ENCODE measurements at regions not wholly inside any gene's neighbourhood (a gene's known extent, or its start where the extent isn't known, plus 50 kb on each side); places are given as distances from the start of the nearest gene placed in this dataset.
A peak's percentile ranks its signal among the peaks of the same experiment; 100 is the strongest.

GRCh38 chr20:60317401-60317800 lies 359.2 kb downstream of the CDH26 start:
- no peak overlapping the region for H3K27ac Mint-ChIP-seq
- peaks cover 4% of the 10 kb centered on the region for H3K9me3 Mint-ChIP-seq
- H3K36me3 Mint-ChIP-seq = no peaks in the 10 kb centered on the region
- no peak overlapping the region for H3K4me3 Mint-ChIP-seq
- H3K4me1 Mint-ChIP-seq (ENCODE audit: low read depth in 2 of 2) = peaks cover 6 to 7% of the 10 kb centered on the region in 2 donors
- ATAC-seq = no peak
- no peaks in the 10 kb centered on the region for H3K27me3 Mint-ChIP-seq
- no peak for DNase-seq (ENCODE audit: low spot score)

- peaks cover 3 to 6% of the 10 kb centered on the region in 2 donors for H3K4me1 Mint-ChIP-seq (ENCODE audit: low read depth in 2 of 2)
- H3K27me3 Mint-ChIP-seq = no peaks in the 10 kb centered on the region
- no peak for DNase-seq (ENCODE audit: low spot score)
- H3K36me3 Mint-ChIP-seq = no peaks in the 10 kb centered on the region
- H3K4me3 Mint-ChIP-seq = no peak overlapping the region
- no peak overlapping the region for H3K27ac Mint-ChIP-seq
- ATAC-seq = no peak
- no peaks in the 10 kb centered on the region for H3K9me3 Mint-ChIP-seq
Observed at GRCh38 chr20:60321601-60322000, 363.4 kb downstream of the CDH26 start.

- no peak for ATAC-seq
- H3K27ac Mint-ChIP-seq = no peak overlapping the region
- no peaks in the 10 kb centered on the region for H3K36me3 Mint-ChIP-seq
- DNase-seq (ENCODE audit: low spot score) = no peak
- no peaks in the 10 kb centered on the region for H3K27me3 Mint-ChIP-seq
- H3K4me3 Mint-ChIP-seq = no peak overlapping the region
- no peaks in the 10 kb centered on the region for H3K9me3 Mint-ChIP-seq
- H3K4me1 Mint-ChIP-seq (ENCODE audit: low read depth in 2 of 2) = no peaks in the 10 kb centered on the region
Observed at GRCh38 chr20:60326821-60327220, 368.6 kb downstream of the CDH26 start.

GRCh38 chr20:60327971-60328660 lies 369.9 kb downstream of the CDH26 start:
- Mint-ChIP-seq H3K4me3 (no peak overlapping the region), H3K36me3 (no peaks in the 10 kb centered on the region), H3K4me1 (ENCODE audit: low read depth in 2 of 2) (no peaks in the 10 kb centered on the region), H3K27me3 (no peaks in the 10 kb centered on the region), H3K9me3 (no peaks in the 10 kb centered on the region), H3K27ac (no peak overlapping the region)
- DNase-seq (ENCODE audit: low spot score) (no peak), ATAC-seq (no peak)

GRCh38 chr20:60330461-60330860 lies 372.2 kb downstream of the CDH26 start:
- ATAC-seq = no peak
- DNase-seq (ENCODE audit: low spot score) = no peak
- H3K4me1 Mint-ChIP-seq (ENCODE audit: low read depth in 2 of 2) = no peaks in the 10 kb centered on the region
- no peaks in the 10 kb centered on the region for H3K36me3 Mint-ChIP-seq
- H3K27ac Mint-ChIP-seq = no peak overlapping the region
- no peaks in the 10 kb centered on the region for H3K27me3 Mint-ChIP-seq
- no peak overlapping the region for H3K4me3 Mint-ChIP-seq
- no peaks in the 10 kb centered on the region for H3K9me3 Mint-ChIP-seq

- DNase-seq (ENCODE audit: low spot score) (no peak), ATAC-seq (no peak)
- H3K4me3 Mint-ChIP-seq = no peak overlapping the region
- H3K27ac Mint-ChIP-seq = no peak overlapping the region
- no peaks in the 10 kb centered on the region for H3K27me3 Mint-ChIP-seq
- no peaks in the 10 kb centered on the region for H3K9me3 Mint-ChIP-seq
- no peaks in the 10 kb centered on the region for H3K4me1 Mint-ChIP-seq (ENCODE audit: low read depth in 2 of 2)
- H3K36me3 Mint-ChIP-seq = no peaks in the 10 kb centered on the region
Observed at GRCh38 chr20:60331688-60332300, 373.6 kb downstream of the CDH26 start.

- Mint-ChIP-seq H3K36me3 (no peaks in the 10 kb centered on the region), H3K27me3 (no peaks in the 10 kb centered on the region)
- no peak for DNase-seq (ENCODE audit: low spot score)
Observed at GRCh38 chr20:60332523-60332922, 374.3 kb downstream of the CDH26 start.

GRCh38 chr20:60334911-60335310 lies 376.7 kb downstream of the CDH26 start:
- no peak for ATAC-seq
- no peaks in the 10 kb centered on the region for H3K27me3 Mint-ChIP-seq
- no peaks in the 10 kb centered on the region for H3K4me1 Mint-ChIP-seq (ENCODE audit: low read depth in 2 of 2)
- no peaks in the 10 kb centered on the region for H3K36me3 Mint-ChIP-seq
- no peak overlapping the region for H3K4me3 Mint-ChIP-seq
- no peaks in the 10 kb centered on the region for H3K9me3 Mint-ChIP-seq
- no peak for DNase-seq (ENCODE audit: low spot score)
- no peak overlapping the region for H3K27ac Mint-ChIP-seq

More at GRCh38 chr20:60332523-60332922, 374.3 kb downstream of the CDH26 start:
- Mint-ChIP-seq H3K4me1 (ENCODE audit: low read depth in 2 of 2) (no peaks in the 10 kb centered on the region), H3K27ac (no peak overlapping the region), H3K4me3 (no peak overlapping the region), H3K9me3 (no peaks in the 10 kb centered on the region)
- no peak for ATAC-seq

- Mint-ChIP-seq H3K9me3 (no peaks in the 10 kb centered on the region), H3K4me3 (no peak overlapping the region), H3K27ac (no peak overlapping the region), H3K27me3 (no peaks in the 10 kb centered on the region), H3K4me1 (ENCODE audit: low read depth in 2 of 2) (no peaks in the 10 kb centered on the region), H3K36me3 (no peaks in the 10 kb centered on the region)
- DNase-seq (ENCODE audit: low spot score) (no peak), ATAC-seq (no peak)
Observed at GRCh38 chr20:60338556-60338955, 380.3 kb downstream of the CDH26 start.

GRCh38 chr20:60339738-60340137 lies 381.5 kb downstream of the CDH26 start:
- ATAC-seq = no peak
- Mint-ChIP-seq H3K4me3 (no peak overlapping the region), H3K27ac (no peak overlapping the region), H3K27me3 (no peaks in the 10 kb centered on the region), H3K9me3 (no peaks in the 10 kb centered on the region), H3K4me1 (ENCODE audit: low read depth in 2 of 2) (no peaks in the 10 kb centered on the region), H3K36me3 (no peaks in the 10 kb centered on the region)
- no peak for DNase-seq (ENCODE audit: low spot score)

GRCh38 chr20:60340232-60340631 lies 382.0 kb downstream of the CDH26 start:
- DNase-seq (ENCODE audit: low spot score) (no peak), ATAC-seq (no peak)
- Mint-ChIP-seq H3K4me1 (ENCODE audit: low read depth in 2 of 2) (no peaks in the 10 kb centered on the region), H3K36me3 (no peaks in the 10 kb centered on the region), H3K9me3 (no peaks in the 10 kb centered on the region), H3K27me3 (no peaks in the 10 kb centered on the region), H3K4me3 (no peak overlapping the region), H3K27ac (no peak overlapping the region)

GRCh38 chr20:60341062-60341461 lies 382.8 kb downstream of the CDH26 start:
- Mint-ChIP-seq H3K27ac (no peak overlapping the region), H3K36me3 (no peaks in the 10 kb centered on the region), H3K27me3 (no peaks in the 10 kb centered on the region), H3K4me1 (ENCODE audit: low read depth in 2 of 2) (no peaks in the 10 kb centered on the region), H3K4me3 (no peak overlapping the region), H3K9me3 (no peaks in the 10 kb centered on the region)
- ATAC-seq = no peak
- no peak for DNase-seq (ENCODE audit: low spot score)

GRCh38 chr20:60345106-60345505 lies 386.9 kb downstream of the CDH26 start:
- Mint-ChIP-seq H3K27me3 (no peaks in the 10 kb centered on the region), H3K4me3 (no peak overlapping the region), H3K4me1 (ENCODE audit: low read depth in 2 of 2) (no peaks in the 10 kb centered on the region), H3K9me3 (no peaks in the 10 kb centered on the region), H3K36me3 (no peaks in the 10 kb centered on the region), H3K27ac (no peak overlapping the region)
- peak in 1 of 2 donors; percentile 43 for ATAC-seq
- DNase-seq (ENCODE audit: low spot score) = no peak

- H3K36me3 Mint-ChIP-seq = no peaks in the 10 kb centered on the region
- no peaks in the 10 kb centered on the region for H3K9me3 Mint-ChIP-seq
- no peak for ATAC-seq
- no peaks in the 10 kb centered on the region for H3K27me3 Mint-ChIP-seq
- DNase-seq (ENCODE audit: low spot score) = no peak
- H3K27ac Mint-ChIP-seq = no peak overlapping the region
- H3K4me1 Mint-ChIP-seq (ENCODE audit: low read depth in 2 of 2) = no peaks in the 10 kb centered on the region
- H3K4me3 Mint-ChIP-seq = no peak overlapping the region
Observed at GRCh38 chr20:60349418-60349817, 391.2 kb downstream of the CDH26 start.

GRCh38 chr20:60352017-60352416 lies 393.8 kb downstream of the CDH26 start:
- no peak overlapping the region for H3K4me3 Mint-ChIP-seq
- no peaks in the 10 kb centered on the region for H3K4me1 Mint-ChIP-seq (ENCODE audit: low read depth in 2 of 2)
- no peaks in the 10 kb centered on the region for H3K27me3 Mint-ChIP-seq
- no peak overlapping the region for H3K27ac Mint-ChIP-seq
- no peaks in the 10 kb centered on the region for H3K36me3 Mint-ChIP-seq
- ATAC-seq (no peak), DNase-seq (ENCODE audit: low spot score) (no peak)
- H3K9me3 Mint-ChIP-seq = no peaks in the 10 kb centered on the region

Data from natural killer cell treated with Interleukin-12 subunit alpha and Interleukin-12 subunit beta and Interleukin-15 and Interleukin-18, amount 100 ng/mL, for 72 hours (primary cell).